Neutrophil (primary cell): ENCODE measurements at regions not wholly inside any gene's neighbourhood (a gene's known extent, or its start where the extent isn't known, plus 50 kb on each side); places are given as distances from the start of the nearest gene placed in this dataset.

ENCODE experiments used
- H3K27ac ChIP-seq: fragments of 200-600 bp; sonication (generic); 2 replicates; pipeline ENCODE4 v1.5.1; 2016; ENCODE audit warnings: mild to moderate bottlenecking, moderate library complexity
- H3K27me3 ChIP-seq: fragments of 200-600 bp; sonication (generic); 2 replicates; pipeline ENCODE4 v1.6.0; 2016; ENCODE audit warnings: mild to moderate bottlenecking
- H3K36me3 ChIP-seq: fragments of 200-600 bp; sonication (generic); 2 replicates; pipeline ENCODE4 v1.5.1; 2017
- H3K4me1 ChIP-seq, 2 experiments: fragments of 200-600 bp in 1 of 2; sonication (generic) in 1 of 2; 1 replicate in 1 of 2; 2 replicates in 1 of 2; pipeline versions ENCODE4 v1.5.1 to v1.6.1; 2013 to 2016; ENCODE audit warnings: low read depth in 1 of 2, low read length in 1 of 2, mild to moderate bottlenecking in 1 of 2, moderate library complexity in 1 of 2; ENCODE audit not compliant: control insufficient read depth in 1 of 2, insufficient read depth in 1 of 2
- H3K4me3 ChIP-seq, 2 experiments: fragments of 200-600 bp in 1 of 2; sonication (generic) in 1 of 2; 1 replicate in 1 of 2; 2 replicates in 1 of 2; pipeline ENCODE4 v1.5.1; 2013 to 2016; ENCODE audit warnings: low read depth in 1 of 2, low read length in 1 of 2, mild to moderate bottlenecking in 1 of 2, moderate library complexity in 1 of 2
- H3K9me3 ChIP-seq: fragments of 200-600 bp; sonication (generic); 2 replicates; pipeline ENCODE4 v1.5.1; 2016
- TF ChIP-seq, protein P1 (sequence below): fragments of 200-600 bp; sonication (generic); IDR thresholded peaks from 2 replicates; pipeline ENCODE4 v1.5.1; 2016; ENCODE audit warnings: antibody characterized with exemption

DNA sequence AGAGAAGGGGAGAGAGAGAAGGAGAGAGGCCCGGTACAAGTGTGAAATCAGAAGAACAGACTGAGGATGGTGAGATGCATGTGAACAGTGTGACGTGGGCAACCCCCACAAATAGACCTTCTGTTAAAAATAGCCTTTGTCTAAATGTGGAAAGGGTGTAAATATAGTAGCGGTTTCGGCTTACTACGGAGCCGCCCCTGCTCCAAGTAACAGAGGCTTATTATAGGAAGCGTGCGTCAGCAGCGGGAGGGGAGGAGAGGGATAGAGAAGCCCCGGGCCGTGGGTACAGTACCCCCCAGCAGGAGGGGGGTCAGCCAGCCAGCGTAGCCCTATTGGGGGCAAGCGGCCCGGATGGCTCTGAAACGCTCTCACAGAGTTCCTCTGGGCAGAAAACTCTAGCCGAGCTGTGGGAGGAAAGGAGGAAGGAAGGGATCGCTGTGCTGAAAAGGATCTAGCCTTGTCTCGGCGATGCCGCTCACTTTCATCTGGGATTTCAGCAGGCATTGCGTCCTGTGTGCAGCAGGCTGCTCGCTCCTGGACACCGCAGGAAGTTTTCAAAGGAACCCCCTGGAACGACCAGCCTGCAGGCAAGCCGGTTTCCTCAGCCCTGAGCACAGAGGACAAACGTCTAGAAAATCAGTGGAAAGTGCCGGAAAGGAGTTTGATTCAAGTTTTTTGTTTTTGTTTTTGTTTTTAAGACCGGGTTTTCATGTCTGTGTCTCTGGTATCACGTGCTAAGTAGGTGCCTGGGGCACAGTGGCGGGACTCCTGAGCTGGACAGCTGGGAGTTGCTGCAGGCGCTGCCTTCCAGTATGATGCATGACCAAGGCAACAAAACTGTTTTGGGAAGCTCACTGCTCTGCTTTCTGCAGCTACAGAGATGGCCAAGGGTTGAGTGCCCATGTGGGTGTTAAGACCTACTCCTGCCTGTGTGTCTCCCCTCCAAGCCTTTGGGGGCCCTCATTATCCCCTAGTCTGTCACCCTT lies 146.6 kb downstream of the SEC61B start:
- Histone ChIP-seq H3K4me1 (no peaks in the 10 kb centered on the region), H3K27me3 (peaks cover 35% of the 10 kb centered on the region), H3K4me3 (no peak overlapping the region), H3K27ac (no peak overlapping the region), H3K9me3 (no peaks in the 10 kb centered on the region), H3K36me3 (no peaks in the 10 kb centered on the region)
- TF ChIP-seq, protein P1, sequence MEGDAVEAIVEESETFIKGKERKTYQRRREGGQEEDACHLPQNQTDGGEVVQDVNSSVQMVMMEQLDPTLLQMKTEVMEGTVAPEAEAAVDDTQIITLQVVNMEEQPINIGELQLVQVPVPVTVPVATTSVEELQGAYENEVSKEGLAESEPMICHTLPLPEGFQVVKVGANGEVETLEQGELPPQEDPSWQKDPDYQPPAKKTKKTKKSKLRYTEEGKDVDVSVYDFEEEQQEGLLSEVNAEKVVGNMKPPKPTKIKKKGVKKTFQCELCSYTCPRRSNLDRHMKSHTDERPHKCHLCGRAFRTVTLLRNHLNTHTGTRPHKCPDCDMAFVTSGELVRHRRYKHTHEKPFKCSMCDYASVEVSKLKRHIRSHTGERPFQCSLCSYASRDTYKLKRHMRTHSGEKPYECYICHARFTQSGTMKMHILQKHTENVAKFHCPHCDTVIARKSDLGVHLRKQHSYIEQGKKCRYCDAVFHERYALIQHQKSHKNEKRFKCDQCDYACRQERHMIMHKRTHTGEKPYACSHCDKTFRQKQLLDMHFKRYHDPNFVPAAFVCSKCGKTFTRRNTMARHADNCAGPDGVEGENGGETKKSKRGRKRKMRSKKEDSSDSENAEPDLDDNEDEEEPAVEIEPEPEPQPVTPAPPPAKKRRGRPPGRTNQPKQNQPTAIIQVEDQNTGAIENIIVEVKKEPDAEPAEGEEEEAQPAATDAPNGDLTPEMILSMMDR: no peak

DNA sequence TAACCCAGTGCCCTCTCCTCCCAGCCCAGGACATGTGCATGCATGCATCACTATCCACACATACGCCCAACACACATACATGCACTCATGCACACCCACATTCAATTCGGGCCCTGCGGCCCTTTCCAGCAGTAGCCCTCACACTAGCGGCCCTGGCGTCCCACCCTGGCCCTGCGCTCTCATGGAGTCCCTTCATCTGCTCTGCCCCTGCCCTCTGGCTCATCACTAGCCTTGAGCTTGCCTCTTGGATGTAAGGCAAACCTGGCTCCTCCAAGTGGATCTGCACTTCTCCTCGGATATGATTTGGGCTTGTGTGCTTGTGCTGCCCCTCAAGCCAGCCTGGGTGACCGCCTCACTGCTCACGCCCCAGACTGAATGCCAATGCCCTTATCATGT lies 147.2 kb downstream of the SEC61B start:
- TF ChIP-seq, protein P1: no peak
- Histone ChIP-seq H3K36me3 (no peaks in the 10 kb centered on the region), H3K4me1 (no peaks in the 10 kb centered on the region), H3K27me3 (peaks cover 35% of the 10 kb centered on the region), H3K9me3 (no peaks in the 10 kb centered on the region), H3K4me3 (no peak overlapping the region), H3K27ac (no peak overlapping the region)

DNA sequence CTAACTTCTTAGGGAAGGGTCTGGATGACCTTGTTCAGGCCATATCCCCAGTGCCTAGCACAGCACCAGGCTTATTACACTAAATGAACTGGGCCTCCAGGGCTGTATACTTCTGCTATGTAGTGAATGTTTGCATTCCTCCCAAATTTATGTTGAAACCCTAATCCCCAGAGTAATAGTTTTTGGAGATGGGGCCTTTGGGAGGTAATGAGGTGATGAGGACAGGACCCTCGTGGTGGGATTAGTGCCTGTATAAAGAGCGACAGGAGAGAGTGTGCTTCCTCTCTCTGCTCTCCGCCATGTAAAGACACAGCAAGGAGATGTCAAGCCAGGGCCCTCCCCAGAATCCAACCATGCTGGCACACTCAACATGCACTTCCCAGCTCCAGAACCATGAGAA lies 148.3 kb downstream of the SEC61B start:
- H3K27me3 ChIP-seq: peaks cover 32% of the 10 kb centered on the region
- H3K9me3 ChIP-seq: no peaks in the 10 kb centered on the region
- TF ChIP-seq, protein P1: no peak

DNA sequence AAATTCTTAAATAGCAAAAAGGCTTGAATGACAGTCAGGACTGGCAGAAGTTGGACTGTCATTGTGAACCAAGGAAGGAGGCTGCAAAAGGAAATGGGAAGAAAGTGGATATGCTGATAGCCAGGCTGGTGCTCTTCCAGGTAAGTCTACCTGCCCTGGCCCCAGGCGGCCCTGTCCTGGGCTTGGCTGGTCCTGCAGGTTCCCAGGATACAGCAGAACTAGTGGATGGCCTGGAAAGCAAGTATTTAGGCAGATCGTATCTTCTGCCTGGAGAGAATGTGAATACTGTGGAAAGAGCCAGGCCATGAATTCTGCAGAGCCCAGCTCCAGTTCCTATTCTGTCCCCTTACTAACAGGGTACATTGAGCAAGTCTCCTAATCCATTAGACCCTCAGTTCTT lies 149.3 kb downstream of the SEC61B start:
- H3K36me3 ChIP-seq: no peaks in the 10 kb centered on the region
- H3K27ac ChIP-seq: no peak overlapping the region
- no peak overlapping the region for H3K4me3 ChIP-seq
- H3K4me1 ChIP-seq: no peaks in the 10 kb centered on the region
- H3K27me3 ChIP-seq: peaks cover 32% of the 10 kb centered on the region
- TF ChIP-seq, protein P1: no peak
- H3K9me3 ChIP-seq: no peaks in the 10 kb centered on the region

More for the DNA sequence above, 148.3 kb downstream of the SEC61B start:
- no peak overlapping the region for H3K27ac ChIP-seq
- no peak overlapping the region for H3K4me3 ChIP-seq
- H3K36me3 ChIP-seq: no peaks in the 10 kb centered on the region
- no peaks in the 10 kb centered on the region for H3K4me1 ChIP-seq

DNA sequence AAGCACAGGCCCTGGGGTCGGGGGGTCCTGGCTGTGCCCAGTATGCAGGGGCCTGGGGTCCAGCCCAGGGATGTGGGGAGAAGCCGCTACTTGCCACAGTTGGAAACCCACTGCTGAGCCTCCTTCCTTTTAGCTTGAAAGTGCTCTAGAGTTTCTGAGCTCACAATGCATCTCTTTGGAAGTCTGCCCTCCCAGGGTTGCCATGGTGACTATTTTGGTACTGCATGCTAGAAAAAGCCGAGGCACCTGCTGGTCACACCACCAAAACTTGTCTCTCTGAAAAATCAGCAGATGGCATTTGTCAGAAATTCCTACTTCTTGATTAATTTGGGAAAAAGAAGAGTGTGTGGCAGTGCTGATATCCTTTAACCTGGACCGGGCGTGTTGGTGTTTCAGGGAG lies 151.8 kb downstream of the SEC61B start:
- H3K36me3 ChIP-seq: no peaks in the 10 kb centered on the region
- H3K4me3 ChIP-seq: no peak overlapping the region
- TF ChIP-seq, protein P1: no peak
- peaks cover 11% of the 10 kb centered on the region for H3K27me3 ChIP-seq
- no peaks in the 10 kb centered on the region for H3K4me1 ChIP-seq
- no peaks in the 10 kb centered on the region for H3K9me3 ChIP-seq
- H3K27ac ChIP-seq: no peak overlapping the region
